GM23248 (cell line): ENCODE measurements at regions not wholly inside any gene's neighbourhood (a gene's known extent, or its start where the extent isn't known, plus 50 kb on each side); places are given as distances from the start of the nearest gene placed in this dataset.
"Not testable (repeated sequence)": the region's sequence is repeated elsewhere in the genome, so short reads cannot be mapped to it uniquely, and the experiment has no call there.

Source experiments
- EZH2 ChIP-seq: fragments of 200-600 bp; sonication (generic); IDR thresholded peaks from 2 replicates; pipeline ENCODE4 v1.6.1; 2018; ENCODE audit warnings: antibody characterized with exemption, mild to moderate bottlenecking; ENCODE audit not compliant: insufficient read depth, poor library complexity, severe bottlenecking
- EZH2phosphoT487 ChIP-seq: fragments of 200-600 bp; sonication (generic); IDR thresholded peaks from 2 replicates; pipeline ENCODE4 v1.6.1; 2018; ENCODE audit warnings: antibody characterized with exemption, moderate library complexity, mild to moderate bottlenecking, low read depth; ENCODE audit not compliant: insufficient read depth

DNA sequence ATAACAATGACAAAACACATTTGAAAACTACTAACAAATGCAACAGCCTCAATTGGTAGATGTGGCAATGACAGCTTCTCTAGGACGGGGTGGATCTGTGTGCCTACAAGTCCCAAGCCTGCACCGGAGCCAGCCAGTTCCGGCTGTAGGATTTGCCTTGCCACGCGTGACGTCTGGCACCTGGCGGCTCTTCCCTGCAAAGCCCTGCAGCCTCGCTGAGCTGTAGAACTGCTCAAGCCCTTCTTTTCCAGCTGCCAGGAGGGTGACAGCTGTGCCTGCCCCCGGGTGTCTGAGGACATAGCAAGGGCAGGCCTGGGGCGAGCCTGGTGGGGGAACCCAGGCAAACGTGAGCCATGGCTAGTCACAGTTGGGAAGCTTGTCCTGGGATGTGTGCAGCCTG, 4388.0 kb upstream of the TPTE start:
- not testable (repeated sequence) for TF ChIP-seq EZH2, EZH2phosphoT487
